Suprapubic skin (tissue), 4 donors: ENCODE measurements at regions not wholly inside any gene's neighbourhood (a gene's known extent, or its start where the extent isn't known, plus 50 kb on each side); places are given as distances from the start of the nearest gene placed in this dataset.

Experiments
- CTCF ChIP-seq, 2 donors: fragments of 200-600 bp in 1 of 2; fragments of 450-650 bp in 1 of 2; sonication (generic) in 1 of 2; IDR thresholded peaks; one replicate each; pipeline ENCODE4 v1.5.1; 2016 to 2019; ENCODE audit warnings: antibody characterized with exemption in 2 of 2, mild to moderate bottlenecking in 1 of 2, moderate library complexity in 1 of 2
- POLR2A ChIP-seq, 2 donors: fragments of 450-650 bp; IDR thresholded peaks; one replicate each; pipeline ENCODE4 v1.6.1; 2017; ENCODE audit warnings: antibody characterized with exemption in 2 of 2, mild to moderate bottlenecking in 2 of 2, moderate library complexity in 2 of 2
- POLR2AphosphoS5 ChIP-seq, 3 donors: sonication (generic); formaldehyde crosslinking; IDR thresholded peaks; one replicate each; pipeline ENCODE4 v1.6.1; 2017; ENCODE audit warnings: antibody characterized with exemption in 3 of 3

GRCh38 chr4:38570647-38571276 is 93.2 kb upstream of the KLF3 start:
- TF ChIP-seq POLR2AphosphoS5 (IDR thresholded peaks at IDR 0.05), result no peak
- no peak for TF ChIP-seq CTCF (IDR thresholded peaks at IDR 0.05)
- TF ChIP-seq POLR2A (IDR thresholded peaks at IDR 0.05), result no peak
